ENCODE measurements at regions not wholly inside any gene's neighbourhood (a gene's known extent, or its start where the extent isn't known, plus 50 kb on each side); places are given as distances from the start of the nearest gene placed in this dataset.
"Not testable (repeated sequence)": the region's sequence is repeated elsewhere in the genome, so short reads cannot be mapped to it uniquely, and the experiment has no call there.

DNA sequence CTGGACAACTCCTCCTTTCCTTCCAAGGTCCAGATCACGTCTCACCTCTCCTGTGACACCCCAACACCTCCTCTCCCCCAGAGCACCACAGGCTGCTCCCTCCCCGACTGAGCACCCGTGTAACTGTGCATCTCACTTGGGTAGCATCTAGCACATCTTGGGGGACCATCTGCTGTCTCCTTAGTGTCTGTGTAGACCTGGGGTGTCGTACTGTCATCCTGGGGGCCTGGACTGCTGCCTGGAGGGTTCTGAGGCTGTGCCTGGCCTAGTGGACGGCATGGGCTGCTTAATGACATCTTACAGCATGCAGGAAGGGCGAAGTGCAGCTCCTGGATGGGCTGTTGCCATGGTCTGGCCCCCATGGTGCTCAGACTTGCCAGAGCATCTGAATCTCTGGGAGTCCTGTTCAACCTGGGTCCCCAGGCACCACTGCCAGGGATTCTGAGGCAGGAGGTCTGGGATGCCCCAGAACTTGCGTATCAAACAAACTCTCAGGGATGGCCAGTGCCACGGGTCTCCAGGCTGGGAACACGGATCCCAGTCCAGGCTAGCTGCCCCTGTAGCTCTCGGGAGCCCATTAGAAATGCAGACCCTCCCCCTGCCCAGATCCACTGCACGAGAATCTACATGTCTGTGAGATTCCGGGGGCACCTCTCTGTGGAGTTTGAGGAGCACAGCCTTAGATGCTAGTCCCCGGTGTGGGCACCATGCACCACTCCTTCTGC lies 194.4 kb upstream of the ZNF469 start:
- H3K23me2 ChIP-seq (ENCODE audit: insufficient read length, low read depth, low read length, poor library complexity, severe bottlenecking); H4K8ac ChIP-seq (replicated peaks; ENCODE audit: insufficient read length, low read depth, low read length); H3T11ph ChIP-seq (ENCODE audit: low read length); H3K79me2 ChIP-seq (ENCODE audit: insufficient read depth, low read length); H2BK15ac ChIP-seq (ENCODE audit: low read depth, low read length); H2BK120ac ChIP-seq (ENCODE audit: low read depth, low read length, poor library complexity, severe bottlenecking); H4K20me1 ChIP-seq (ENCODE audit: control insufficient read depth, insufficient read depth, insufficient read length); H3K79me1 ChIP-seq (ENCODE audit: insufficient read depth, low read depth, low read length, poor library complexity, severe bottlenecking); H2BK5ac ChIP-seq (ENCODE audit: insufficient read length, low read length); H3K9me3 ChIP-seq (ENCODE audit: control insufficient read depth, low read depth, low read length); H3K9ac ChIP-seq (ENCODE audit: extremely low read depth, insufficient read length, low read length); H3K4me1 ChIP-seq (ENCODE audit: insufficient read depth, low read length); H3K56ac ChIP-seq (ENCODE audit: insufficient read length, low read depth, low read length); H3K18ac ChIP-seq (ENCODE audit: insufficient read length, low read depth, low read length); H2AK5ac ChIP-seq (ENCODE audit: insufficient read length, low read length); H3K27ac Mint-ChIP-seq; DNase-seq; H3K4ac ChIP-seq (ENCODE audit: low read depth, low read length); H3K27ac ChIP-seq (ENCODE audit: insufficient read length, low read depth, low read length); H3K14ac ChIP-seq (ENCODE audit: insufficient read depth, low read length); H3K27me3 ChIP-seq (ENCODE audit: insufficient read depth, low read length); H2AFZ ChIP-seq (ENCODE audit: low read length); H3K23ac ChIP-seq (ENCODE audit: insufficient read length, low read depth, low read length); H3K4me2 ChIP-seq (ENCODE audit: insufficient read depth, insufficient read length, low read length); H3K4me1 Mint-ChIP-seq; H2BK20ac ChIP-seq (ENCODE audit: low read depth, low read length, poor library complexity, severe bottlenecking); H2BK12ac ChIP-seq (ENCODE audit: insufficient read length, low read depth, low read length); H4K91ac ChIP-seq (ENCODE audit: insufficient read length, low read depth, low read length); H3K4me3 Mint-ChIP-seq; H4K5ac ChIP-seq (ENCODE audit: insufficient read length, low read depth, low read length): not testable (repeated sequence)
- no CpG with 5 or more reads among the region's 13 CpGs for WGBS (ENCODE audit: extremely low coverage, insufficient read length, low lambda C conversion rate)
- H3K9me3 Mint-ChIP-seq: peaks cover 15 to 27% of the 10 kb centered on the region in 2 experiments
- H3K36me3 Mint-ChIP-seq (ENCODE audit: insufficient read depth in 1 of 3, low read depth in 3 of 3): peaks cover 7 to 11% (median 9%) of the 10 kb centered on the region in 3 experiments; a peak in 6 of 7 replicates
- H3K27me3 Mint-ChIP-seq (ENCODE audit: low read depth): peaks cover 11% of the 10 kb centered on the region

DNA sequence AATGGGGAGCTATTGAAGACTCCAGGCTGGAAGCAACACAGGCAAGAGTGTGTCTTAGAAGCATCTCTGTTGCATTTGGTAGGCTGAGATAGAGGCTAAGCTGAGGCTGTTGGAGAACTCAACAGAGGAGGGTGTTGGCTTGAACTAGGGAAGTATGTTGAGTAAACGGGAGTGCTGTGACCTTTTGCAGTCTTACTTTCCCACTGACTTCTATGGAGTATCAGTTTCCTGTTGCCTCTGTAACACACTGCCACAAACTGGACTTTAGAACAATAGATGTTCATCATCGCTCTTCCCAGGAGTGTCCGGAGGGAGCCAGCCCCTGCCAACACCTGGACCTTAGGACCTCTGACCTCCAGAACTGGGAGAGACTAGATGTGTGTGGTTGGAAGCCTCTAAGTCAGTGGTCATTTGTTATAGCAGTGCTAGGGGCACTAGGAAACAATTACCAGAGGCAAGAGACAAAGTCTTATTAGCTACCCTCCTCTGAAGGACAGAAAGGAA lies 192.1 kb upstream of the ZNF469 start:
- no CpG with 5 or more reads among the region's 3 CpGs for WGBS (ENCODE audit: extremely low coverage, insufficient read length, low lambda C conversion rate)
- not testable (repeated sequence) for H3K27ac Mint-ChIP-seq

More for the DNA sequence above, 192.1 kb upstream of the ZNF469 start:
- not testable (repeated sequence) for H4K8ac ChIP-seq (replicated peaks; ENCODE audit: insufficient read length, low read depth, low read length); H3K79me2 ChIP-seq (ENCODE audit: insufficient read depth, low read length); H3K14ac ChIP-seq (ENCODE audit: insufficient read depth, low read length); H3K4me1 Mint-ChIP-seq; H4K20me1 ChIP-seq (ENCODE audit: control insufficient read depth, insufficient read depth, insufficient read length); H3K18ac ChIP-seq (ENCODE audit: insufficient read length, low read depth, low read length); H2AK5ac ChIP-seq (ENCODE audit: insufficient read length, low read length); H4K5ac ChIP-seq (ENCODE audit: insufficient read length, low read depth, low read length); H2BK12ac ChIP-seq (ENCODE audit: insufficient read length, low read depth, low read length); H3K27me3 ChIP-seq (ENCODE audit: insufficient read depth, low read length); H3K4ac ChIP-seq (ENCODE audit: low read depth, low read length); H2BK20ac ChIP-seq (ENCODE audit: low read depth, low read length, poor library complexity, severe bottlenecking); H2BK120ac ChIP-seq (ENCODE audit: low read depth, low read length, poor library complexity, severe bottlenecking); H4K91ac ChIP-seq (ENCODE audit: insufficient read length, low read depth, low read length); H3K4me1 ChIP-seq (ENCODE audit: insufficient read depth, low read length); H3K4me2 ChIP-seq (ENCODE audit: insufficient read depth, insufficient read length, low read length); H3K79me1 ChIP-seq (ENCODE audit: insufficient read depth, low read depth, low read length, poor library complexity, severe bottlenecking); H3K9ac ChIP-seq (ENCODE audit: extremely low read depth, insufficient read length, low read length); H2AFZ ChIP-seq (ENCODE audit: low read length); DNase-seq; H3K27ac ChIP-seq (ENCODE audit: insufficient read length, low read depth, low read length); H3K56ac ChIP-seq (ENCODE audit: insufficient read length, low read depth, low read length); H2BK15ac ChIP-seq (ENCODE audit: low read depth, low read length); H3K23me2 ChIP-seq (ENCODE audit: insufficient read length, low read depth, low read length, poor library complexity, severe bottlenecking); H3K23ac ChIP-seq (ENCODE audit: insufficient read length, low read depth, low read length); H3T11ph ChIP-seq (ENCODE audit: low read length); H2BK5ac ChIP-seq (ENCODE audit: insufficient read length, low read length); H3K27me3 Mint-ChIP-seq (ENCODE audit: low read depth); H3K4me3 Mint-ChIP-seq; H3K9me3 ChIP-seq (ENCODE audit: control insufficient read depth, low read depth, low read length)
- Mint-ChIP-seq H3K9me3 (peaks cover 15 to 18% of the 10 kb centered on the region in 2 experiments), H3K36me3 (ENCODE audit: insufficient read depth in 1 of 3, low read depth in 3 of 3) (peaks cover 7 to 11% (median 9%) of the 10 kb centered on the region in 3 experiments; a peak in 6 of 7 replicates)

Data from H9 (cell line).